GM13976 (cell line): ENCODE measurements at regions not wholly inside any gene's neighbourhood (a gene's known extent, or its start where the extent isn't known, plus 50 kb on each side); places are given as distances from the start of the nearest gene placed in this dataset.

Experiments used
- DNase-seq: peaks from one replicate; pipeline ENCODE4 v3.0.0; 2012; ENCODE audit warnings: low spot score
- CTCF ChIP-seq: IDR thresholded peaks from 2 replicates; pipeline ENCODE4 v1.5.1; 2012; ENCODE audit warnings: borderline replicate concordance, mild to moderate bottlenecking; ENCODE audit not compliant: insufficient read depth; ENCODE audit errors: extremely low read depth, missing control alignments, control extremely low read depth
- in situ Hi-C: fragments of 300-500 bp; cut with MboI; formaldehyde crosslinking; loops from one replicate; pipeline ENCODE4 v1.12.0; 2022; ENCODE audit warnings: low sequenced_read_pairs, mixed read lengths, inconsistent platforms; ENCODE audit not compliant: unreplicated experiment

- no peak for TF ChIP-seq CTCF
- in situ Hi-C loops: no loop called here
These were observed 1134.0 kb upstream of the LRRN3 start for GRCh38 chr7:109956916-109957315.

GRCh38 chr7:109963741-109964140 lies 1127.2 kb upstream of the LRRN3 start:
- in situ Hi-C loops: no loop called here
- no peak for TF ChIP-seq CTCF
- DNase-seq: no peak

More at GRCh38 chr7:109956916-109957315, 1134.0 kb upstream of the LRRN3 start:
- no peak for DNase-seq

GRCh38 chr7:109964780-109965179 lies 1126.1 kb upstream of the LRRN3 start:
- TF ChIP-seq CTCF: no peak
- DNase-seq: no peak
- in situ Hi-C loops: no loop called here

- in situ Hi-C loops: no loop called here
- DNase-seq: no peak
- TF ChIP-seq CTCF: no peak
These were observed 1123.5 kb upstream of the LRRN3 start for GRCh38 chr7:109967406-109967805.

- no peak for DNase-seq
- in situ Hi-C loops: no loop called here
- no peak for TF ChIP-seq CTCF
These were observed 1107.3 kb upstream of the LRRN3 start for GRCh38 chr7:109983618-109984017.

GRCh38 chr7:109984729-109985128 lies 1106.2 kb upstream of the LRRN3 start:
- TF ChIP-seq CTCF: no peak
- DNase-seq: no peak
- in situ Hi-C loops: no loop called here

GRCh38 chr7:109986701-109987100 lies 1104.2 kb upstream of the LRRN3 start:
- no peak for TF ChIP-seq CTCF
- no peak for DNase-seq
- in situ Hi-C loops: no loop called here
